ENCODE measurements at regions not wholly inside any gene's neighbourhood (a gene's known extent, or its start where the extent isn't known, plus 50 kb on each side); places are given as distances from the start of the nearest gene placed in this dataset.

DNA sequence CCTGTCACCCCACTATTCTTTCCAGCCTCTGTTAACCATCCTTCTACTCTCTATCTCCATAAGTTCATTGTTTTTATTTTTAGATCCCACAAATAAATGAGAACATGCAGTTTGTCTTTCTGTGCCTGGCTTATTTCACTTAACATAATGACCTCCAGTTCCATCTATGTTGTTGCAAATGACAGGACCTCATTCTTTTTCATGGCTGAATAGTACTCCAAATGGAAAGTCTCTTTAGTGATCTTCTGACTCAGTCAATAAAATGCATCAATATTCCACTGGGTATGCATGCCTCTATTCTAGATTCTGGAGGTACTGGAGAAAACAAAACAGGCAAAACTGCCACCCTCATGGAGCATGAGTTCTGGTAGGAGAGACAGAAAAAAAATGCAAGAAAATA lies 459.0 kb downstream of the XYLT1 start:
- TF ChIP-seq, protein P1, sequence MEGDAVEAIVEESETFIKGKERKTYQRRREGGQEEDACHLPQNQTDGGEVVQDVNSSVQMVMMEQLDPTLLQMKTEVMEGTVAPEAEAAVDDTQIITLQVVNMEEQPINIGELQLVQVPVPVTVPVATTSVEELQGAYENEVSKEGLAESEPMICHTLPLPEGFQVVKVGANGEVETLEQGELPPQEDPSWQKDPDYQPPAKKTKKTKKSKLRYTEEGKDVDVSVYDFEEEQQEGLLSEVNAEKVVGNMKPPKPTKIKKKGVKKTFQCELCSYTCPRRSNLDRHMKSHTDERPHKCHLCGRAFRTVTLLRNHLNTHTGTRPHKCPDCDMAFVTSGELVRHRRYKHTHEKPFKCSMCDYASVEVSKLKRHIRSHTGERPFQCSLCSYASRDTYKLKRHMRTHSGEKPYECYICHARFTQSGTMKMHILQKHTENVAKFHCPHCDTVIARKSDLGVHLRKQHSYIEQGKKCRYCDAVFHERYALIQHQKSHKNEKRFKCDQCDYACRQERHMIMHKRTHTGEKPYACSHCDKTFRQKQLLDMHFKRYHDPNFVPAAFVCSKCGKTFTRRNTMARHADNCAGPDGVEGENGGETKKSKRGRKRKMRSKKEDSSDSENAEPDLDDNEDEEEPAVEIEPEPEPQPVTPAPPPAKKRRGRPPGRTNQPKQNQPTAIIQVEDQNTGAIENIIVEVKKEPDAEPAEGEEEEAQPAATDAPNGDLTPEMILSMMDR (IDR thresholded peaks at IDR 0.05): no peak
- H3K27me3 ChIP-seq: no peaks in the 10 kb centered on the region
- no peak overlapping the region for H3K4me3 ChIP-seq
- intact Hi-C loops (cut with DNase I): no loop called here
- no peak for DNase-seq
- H3K9ac ChIP-seq (ENCODE audit: low read depth in 2 of 2, low read length in 2 of 2): no peak overlapping the region
- no peaks in the 10 kb centered on the region for H3K36me3 ChIP-seq
- H3K27ac ChIP-seq: no peak overlapping the region
- no peaks in the 10 kb centered on the region for H3K4me1 ChIP-seq
- no peaks in the 10 kb centered on the region for H3K9me3 ChIP-seq

DNA sequence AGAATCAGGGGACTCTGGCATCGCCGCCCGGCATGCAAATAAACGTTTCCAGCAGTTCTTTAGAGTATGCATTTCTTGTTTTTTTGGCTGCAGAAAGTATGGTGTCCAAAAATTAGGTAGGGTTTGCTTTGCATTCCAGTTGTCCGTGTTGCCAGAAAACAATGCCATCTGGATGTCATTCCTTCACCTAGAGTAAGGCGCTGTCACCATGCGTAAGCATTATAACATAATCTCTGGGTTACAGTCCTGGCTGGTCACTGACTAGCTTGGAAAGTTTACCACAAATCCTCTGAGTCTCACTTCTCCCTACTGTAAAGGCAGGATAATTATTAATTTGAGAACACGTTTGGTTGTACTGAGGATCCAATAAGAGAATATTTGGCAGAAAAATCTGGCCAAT lies 457.7 kb downstream of the XYLT1 start:
- H3K9me3 ChIP-seq: no peaks in the 10 kb centered on the region
- H3K36me3 ChIP-seq: no peaks in the 10 kb centered on the region
- TF ChIP-seq, protein P1 (IDR thresholded peaks at IDR 0.05): no peak
- no peaks in the 10 kb centered on the region for H3K27me3 ChIP-seq
- no peak overlapping the region for H3K9ac ChIP-seq (ENCODE audit: low read depth in 2 of 2, low read length in 2 of 2)
- no peak overlapping the region for H3K27ac ChIP-seq
- no peak for DNase-seq
- H3K4me1 ChIP-seq: no peaks in the 10 kb centered on the region
- intact Hi-C loops (cut with DNase I): no loop called here
- no peak overlapping the region for H3K4me3 ChIP-seq

DNA sequence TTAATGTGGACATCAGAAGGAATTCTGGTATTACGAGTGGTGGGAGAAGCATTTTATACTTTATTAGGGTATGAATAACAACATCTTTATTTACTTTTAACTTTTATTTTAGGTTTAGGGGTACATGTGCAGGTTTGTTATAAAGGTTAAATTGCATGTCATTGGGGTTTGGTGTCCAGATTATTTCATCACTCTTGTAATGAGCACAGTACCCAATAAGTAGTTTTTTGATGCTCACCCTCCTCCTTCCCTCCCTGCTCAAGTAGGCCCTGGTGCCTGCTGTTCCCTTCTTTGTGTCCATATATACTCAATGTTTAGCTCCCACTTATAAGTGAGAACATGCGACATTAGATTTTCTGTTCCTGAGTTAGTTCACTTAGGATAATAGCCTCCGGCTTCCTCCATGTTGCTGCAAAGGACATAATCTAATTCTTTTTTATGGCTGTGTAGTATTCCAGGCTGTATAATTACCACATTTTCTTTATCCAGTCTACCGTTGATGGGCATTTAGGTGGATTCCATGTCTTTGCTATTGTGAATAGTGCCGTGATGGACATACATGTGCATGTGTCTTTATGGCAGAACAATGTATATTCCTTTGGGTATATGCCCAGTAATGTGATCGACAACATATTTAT lies 456.2 kb downstream of the XYLT1 start:
- no peak for DNase-seq
- no peaks in the 10 kb centered on the region for H3K27me3 ChIP-seq
- intact Hi-C loops (cut with DNase I): no loop called here
- no peak overlapping the region for H3K9ac ChIP-seq (ENCODE audit: low read depth in 2 of 2, low read length in 2 of 2)
- no peaks in the 10 kb centered on the region for H3K9me3 ChIP-seq
- H3K4me3 ChIP-seq: no peak overlapping the region
- H3K36me3 ChIP-seq: no peaks in the 10 kb centered on the region
- no peaks in the 10 kb centered on the region for H3K4me1 ChIP-seq
- TF ChIP-seq, protein P1 (IDR thresholded peaks at IDR 0.05): no peak
- no peak overlapping the region for H3K27ac ChIP-seq

DNA sequence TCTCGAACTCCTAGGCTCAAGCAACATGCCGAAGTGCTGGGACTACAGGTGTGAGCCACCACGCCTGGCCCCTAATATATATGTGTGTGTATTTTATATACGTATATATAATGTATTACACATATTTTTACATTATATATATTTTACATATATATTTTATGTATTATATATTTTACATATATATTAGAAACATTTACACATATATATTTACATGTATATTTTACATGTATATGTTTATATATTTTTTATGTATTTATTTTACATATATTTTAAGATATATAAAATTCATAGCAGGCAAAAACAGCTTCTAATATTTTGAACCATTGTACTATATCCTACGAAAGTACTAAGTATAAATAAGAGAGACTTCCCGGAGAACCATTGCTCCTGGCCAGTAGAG lies 455.1 kb downstream of the XYLT1 start:
- DNase-seq: no peak
- Histone ChIP-seq H3K27ac (no peak overlapping the region), H3K4me1 (no peaks in the 10 kb centered on the region), H3K27me3 (no peaks in the 10 kb centered on the region), H3K36me3 (no peaks in the 10 kb centered on the region), H3K4me3 (no peak overlapping the region), H3K9me3 (no peaks in the 10 kb centered on the region), H3K9ac (ENCODE audit: low read depth in 2 of 2, low read length in 2 of 2) (no peak overlapping the region)
- TF ChIP-seq, protein P1 (IDR thresholded peaks at IDR 0.05): no peak
- intact Hi-C loops (cut with DNase I): no loop called here

DNA sequence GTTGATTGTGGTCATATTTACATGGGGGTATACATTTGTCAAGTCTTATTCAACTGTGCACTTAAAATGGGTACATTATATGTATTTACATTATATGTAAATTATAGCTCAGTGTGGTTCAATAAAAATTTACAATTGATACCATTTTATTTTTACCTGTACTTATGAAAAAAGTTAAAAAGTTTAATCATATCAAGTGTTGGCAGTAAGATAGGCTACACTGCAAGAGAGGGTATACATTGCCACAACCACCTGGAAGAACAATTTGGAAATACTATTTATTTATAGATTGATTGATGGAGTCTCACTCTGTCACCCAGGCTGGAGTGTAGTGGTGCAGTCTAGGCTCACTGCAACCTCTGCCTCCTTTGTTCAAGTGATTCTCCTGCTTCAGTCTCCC lies 453.3 kb downstream of the XYLT1 start:
- Histone ChIP-seq H3K9ac (ENCODE audit: low read depth in 2 of 2, low read length in 2 of 2) (no peak overlapping the region), H3K27me3 (no peaks in the 10 kb centered on the region), H3K27ac (no peak overlapping the region), H3K9me3 (no peaks in the 10 kb centered on the region), H3K36me3 (no peaks in the 10 kb centered on the region), H3K4me3 (no peak overlapping the region), H3K4me1 (no peaks in the 10 kb centered on the region)
- DNase-seq: no peak
- intact Hi-C loops (cut with DNase I): no loop called here
- TF ChIP-seq, protein P1 (IDR thresholded peaks at IDR 0.05): no peak
